ENCODE measurements at regions not wholly inside any gene's neighbourhood (a gene's known extent, or its start where the extent isn't known, plus 50 kb on each side); places are given as distances from the start of the nearest gene placed in this dataset.
A peak's percentile ranks its signal among the peaks of the same experiment; 100 is the strongest.

DNA sequence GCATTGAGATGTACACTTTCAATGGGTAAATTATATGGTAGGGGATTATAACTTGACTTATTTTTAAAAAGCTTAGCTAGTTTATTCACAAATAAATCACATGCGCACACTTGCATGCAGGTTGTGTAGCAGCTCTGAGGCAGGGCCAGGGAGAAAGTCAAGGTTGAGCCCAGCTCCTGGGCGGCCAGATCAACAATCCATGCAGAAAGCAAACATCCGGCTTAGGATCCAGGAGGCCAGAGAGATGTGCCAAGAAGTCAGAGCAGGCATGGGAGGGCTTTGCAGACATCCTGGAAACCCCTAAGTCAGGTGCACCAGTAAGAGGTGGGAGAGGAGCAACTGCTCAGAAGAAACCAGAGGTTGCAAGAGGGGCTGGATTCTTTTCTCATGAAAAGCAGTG lies 186.5 kb downstream of the AXIN2 start:
- TF ChIP-seq EZH2 (IDR thresholded peaks at IDR 0.05; ENCODE audit: borderline replicate concordance, low read depth, low read length, severe bottlenecking): no peak
- TF ChIP-seq, protein P1, sequence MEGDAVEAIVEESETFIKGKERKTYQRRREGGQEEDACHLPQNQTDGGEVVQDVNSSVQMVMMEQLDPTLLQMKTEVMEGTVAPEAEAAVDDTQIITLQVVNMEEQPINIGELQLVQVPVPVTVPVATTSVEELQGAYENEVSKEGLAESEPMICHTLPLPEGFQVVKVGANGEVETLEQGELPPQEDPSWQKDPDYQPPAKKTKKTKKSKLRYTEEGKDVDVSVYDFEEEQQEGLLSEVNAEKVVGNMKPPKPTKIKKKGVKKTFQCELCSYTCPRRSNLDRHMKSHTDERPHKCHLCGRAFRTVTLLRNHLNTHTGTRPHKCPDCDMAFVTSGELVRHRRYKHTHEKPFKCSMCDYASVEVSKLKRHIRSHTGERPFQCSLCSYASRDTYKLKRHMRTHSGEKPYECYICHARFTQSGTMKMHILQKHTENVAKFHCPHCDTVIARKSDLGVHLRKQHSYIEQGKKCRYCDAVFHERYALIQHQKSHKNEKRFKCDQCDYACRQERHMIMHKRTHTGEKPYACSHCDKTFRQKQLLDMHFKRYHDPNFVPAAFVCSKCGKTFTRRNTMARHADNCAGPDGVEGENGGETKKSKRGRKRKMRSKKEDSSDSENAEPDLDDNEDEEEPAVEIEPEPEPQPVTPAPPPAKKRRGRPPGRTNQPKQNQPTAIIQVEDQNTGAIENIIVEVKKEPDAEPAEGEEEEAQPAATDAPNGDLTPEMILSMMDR (IDR thresholded peaks at IDR 0.05; ENCODE audit: borderline replicate concordance, extremely low read depth, low read length, poor library complexity, severe bottlenecking): no peak
- Histone ChIP-seq H4K20me1 (ENCODE audit: insufficient read depth, low read length) (no peaks in the 10 kb centered on the region), H3K4me2 (ENCODE audit: insufficient read depth, low read length) (no peak overlapping the region), H3K4me1 (ENCODE audit: insufficient read depth, low read length) (no peaks in the 10 kb centered on the region), H3K36me3 (ENCODE audit: insufficient read depth, low read length) (no peaks in the 10 kb centered on the region), H3K9me3 (ENCODE audit: insufficient read depth, low read length, severe bottlenecking) (no peaks in the 10 kb centered on the region), H3K4me3 (ENCODE audit: low read depth in 1 of 2, low read length in 2 of 2) (no peak overlapping the region), H3K9ac (ENCODE audit: low read depth, low read length) (no peak overlapping the region), H3K79me2 (ENCODE audit: insufficient read depth, low read length) (no peaks in the 10 kb centered on the region), H3K27ac (ENCODE audit: low read length) (no peak overlapping the region), H3K27me3 (ENCODE audit: insufficient read depth, low read length, poor library complexity) (peaks cover 3% of the 10 kb centered on the region), H2AFZ (ENCODE audit: low read depth, low read length) (no peak overlapping the region)
- ATAC-seq (ENCODE audit: insufficient read depth, low read depth): no peak
- no peak for DNase-seq

DNA sequence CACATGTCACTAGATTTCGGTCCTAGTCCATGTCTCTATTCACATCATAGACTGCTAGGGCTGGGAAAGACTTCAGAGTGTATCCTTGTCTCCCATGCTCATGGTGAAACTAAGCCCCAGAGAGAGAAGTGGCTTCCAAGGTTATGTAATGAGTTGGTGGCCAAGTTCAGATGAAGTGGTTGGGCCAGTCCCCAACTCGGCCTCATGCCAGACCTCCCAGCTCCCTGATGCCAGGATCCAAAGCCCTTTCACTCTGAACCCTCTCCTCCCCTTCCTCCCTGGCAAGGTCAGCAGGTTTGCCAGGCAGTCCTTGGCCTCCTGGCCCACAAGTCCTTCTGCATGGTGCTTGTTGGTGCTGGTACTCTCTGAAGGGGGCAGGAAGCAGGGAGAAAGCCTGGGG lies 189.7 kb downstream of the AXIN2 start:
- H3K4me2 ChIP-seq (ENCODE audit: insufficient read depth, low read length): no peak overlapping the region
- H3K27me3 ChIP-seq (ENCODE audit: insufficient read depth, low read length, poor library complexity): peaks cover 3% of the 10 kb centered on the region
- no peak overlapping the region for H2AFZ ChIP-seq (ENCODE audit: low read depth, low read length)
- ATAC-seq (ENCODE audit: insufficient read depth, low read depth) (no peak), DNase-seq (no peak)
- no peaks in the 10 kb centered on the region for H4K20me1 ChIP-seq (ENCODE audit: insufficient read depth, low read length)
- H3K9me3 ChIP-seq (ENCODE audit: insufficient read depth, low read length, severe bottlenecking): no peaks in the 10 kb centered on the region
- H3K4me3 ChIP-seq (ENCODE audit: low read depth in 1 of 2, low read length in 2 of 2): no peak overlapping the region
- no peaks in the 10 kb centered on the region for H3K4me1 ChIP-seq (ENCODE audit: insufficient read depth, low read length)
- no peak overlapping the region for H3K9ac ChIP-seq (ENCODE audit: low read depth, low read length)
- H3K36me3 ChIP-seq (ENCODE audit: insufficient read depth, low read length): no peaks in the 10 kb centered on the region
- no peak overlapping the region for H3K27ac ChIP-seq (ENCODE audit: low read length)
- H3K79me2 ChIP-seq (ENCODE audit: insufficient read depth, low read length): no peaks in the 10 kb centered on the region
- TF ChIP-seq EZH2 (IDR thresholded peaks at IDR 0.05; ENCODE audit: borderline replicate concordance, low read depth, low read length, severe bottlenecking): no peak
- TF ChIP-seq, protein P1 (IDR thresholded peaks at IDR 0.05; ENCODE audit: borderline replicate concordance, extremely low read depth, low read length, poor library complexity, severe bottlenecking): no peak

DNA sequence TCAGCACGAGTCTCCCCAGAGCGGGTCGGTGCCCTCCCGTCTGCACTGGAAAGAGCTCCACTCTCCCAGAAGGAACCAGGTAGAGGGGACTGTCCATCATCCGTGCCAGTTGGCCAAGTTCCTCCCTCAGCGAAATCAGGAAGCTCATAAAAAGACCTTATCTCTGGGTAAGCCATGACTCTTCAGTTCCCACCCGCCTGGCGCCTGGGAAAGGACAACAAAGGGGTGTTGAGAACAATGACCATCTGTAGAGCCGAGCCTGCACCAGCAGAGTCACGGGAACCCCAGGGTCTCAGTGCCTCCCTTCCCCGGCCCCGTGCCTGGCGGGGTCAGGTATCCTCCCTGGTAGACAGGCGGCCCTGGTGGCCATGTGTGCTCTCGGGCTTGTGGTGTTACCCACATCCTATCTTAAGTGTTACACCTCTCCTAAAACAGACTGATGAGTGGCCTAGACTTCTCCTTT lies 190.7 kb downstream of the AXIN2 start:
- peak; percentile 52; the same call in 1 of the 3 replicates for ATAC-seq (ENCODE audit: insufficient read depth, low read depth)
- H3K4me2 ChIP-seq (ENCODE audit: insufficient read depth, low read length): no peak overlapping the region

More for the DNA sequence above, 190.7 kb downstream of the AXIN2 start:
- no peaks in the 10 kb centered on the region for H3K9me3 ChIP-seq (ENCODE audit: insufficient read depth, low read length, severe bottlenecking)
- no peaks in the 10 kb centered on the region for H3K36me3 ChIP-seq (ENCODE audit: insufficient read depth, low read length)
- TF ChIP-seq, protein P1 (IDR thresholded peaks at IDR 0.05; ENCODE audit: borderline replicate concordance, extremely low read depth, low read length, poor library complexity, severe bottlenecking): no peak
- TF ChIP-seq EZH2 (IDR thresholded peaks at IDR 0.05; ENCODE audit: borderline replicate concordance, low read depth, low read length, severe bottlenecking): no peak
- no peaks in the 10 kb centered on the region for H3K79me2 ChIP-seq (ENCODE audit: insufficient read depth, low read length)
- H3K9ac ChIP-seq (ENCODE audit: low read depth, low read length): no peak overlapping the region
- peak; percentile 11 for DNase-seq
- H3K27me3 ChIP-seq (ENCODE audit: insufficient read depth, low read length, poor library complexity): peaks cover 3% of the 10 kb centered on the region
- no peaks in the 10 kb centered on the region for H3K4me1 ChIP-seq (ENCODE audit: insufficient read depth, low read length)
- H2AFZ ChIP-seq (ENCODE audit: low read depth, low read length): no peak overlapping the region
- H3K4me3 ChIP-seq (ENCODE audit: low read depth in 1 of 2, low read length in 2 of 2): no peak overlapping the region
- no peak overlapping the region for H3K27ac ChIP-seq (ENCODE audit: low read length)
- no peaks in the 10 kb centered on the region for H4K20me1 ChIP-seq (ENCODE audit: insufficient read depth, low read length)

All from DND-41 (cell line).